GM21390 (cell line): ENCODE measurements at regions not wholly inside any gene's neighbourhood (a gene's known extent, or its start where the extent isn't known, plus 50 kb on each side); places are given as distances from the start of the nearest gene placed in this dataset.

Experiments used
- ATAC-seq: cut with Tn5 transposase; IDR thresholded peaks from one replicate; pipeline ENCODE4 v1.9.1; 2021; ENCODE audit not compliant: unreplicated experiment

DNA sequence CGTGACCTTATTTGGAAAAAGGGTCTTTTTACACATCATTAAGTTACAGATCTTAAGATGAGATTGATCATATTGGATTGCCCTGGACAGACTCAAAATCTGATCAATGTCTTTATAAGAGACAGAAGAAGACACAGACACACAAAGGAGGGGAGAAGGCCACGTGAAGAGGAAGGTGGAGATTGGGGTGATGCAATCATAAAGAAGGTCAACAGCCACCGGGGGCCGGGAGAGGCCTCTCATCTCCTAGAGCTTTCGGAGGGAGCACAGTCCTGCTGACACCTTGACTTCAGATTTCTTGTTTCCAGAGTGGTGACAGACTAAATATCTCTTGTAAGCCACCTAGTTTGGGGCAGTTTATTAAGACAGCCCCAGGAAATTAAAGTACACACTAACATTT lies 204.6 kb upstream of the CSF3R start:
- no peak for ATAC-seq

DNA sequence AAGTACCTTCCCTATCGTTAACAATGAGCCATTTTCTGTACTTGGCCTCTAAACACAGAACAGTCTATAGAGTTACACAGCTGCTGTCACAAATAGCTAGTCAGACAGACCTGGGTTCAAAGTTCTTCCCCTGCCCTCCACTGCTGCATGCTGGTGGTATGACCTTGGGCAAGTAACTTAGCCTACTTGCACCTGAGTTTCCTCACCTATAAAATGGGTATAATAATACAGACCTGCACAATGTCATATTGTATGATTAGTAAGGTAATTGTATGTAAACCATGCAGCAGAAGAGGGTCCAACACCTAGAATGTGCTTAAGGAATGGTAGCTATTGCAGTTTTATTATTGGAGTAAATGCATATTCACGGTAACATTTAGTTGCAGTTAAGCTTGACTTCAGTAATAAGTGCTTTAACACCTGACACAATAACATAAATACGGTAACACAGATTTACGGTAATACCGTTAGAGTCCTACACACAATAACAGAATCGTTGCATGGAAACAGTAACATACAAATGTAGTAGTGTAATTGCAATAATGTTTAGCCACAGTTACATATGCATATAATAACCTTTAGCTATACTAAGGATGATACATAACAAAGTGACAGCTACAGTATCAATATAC lies 193.3 kb upstream of the CSF3R start:
- ATAC-seq, result no peak

DNA sequence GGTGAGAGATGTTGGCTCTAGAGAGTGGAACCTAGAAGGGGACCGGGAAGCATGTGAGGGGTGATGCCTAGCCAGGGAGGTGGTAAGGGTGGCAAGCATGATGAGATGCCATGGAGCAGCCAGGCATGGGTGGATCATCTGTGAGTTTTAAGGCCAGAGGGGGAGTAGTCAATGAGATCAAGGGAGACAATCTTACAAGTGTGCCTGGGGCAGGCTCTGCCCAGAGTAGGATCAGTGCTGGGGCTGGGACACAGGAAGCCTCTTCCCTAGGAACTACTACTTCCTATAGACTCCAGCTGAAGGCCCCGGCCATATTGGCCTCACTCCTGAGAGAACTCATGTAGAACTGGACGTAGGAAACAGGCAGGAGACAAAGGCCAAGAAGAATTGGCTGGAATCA lies 192.4 kb upstream of the CSF3R start:
- ATAC-seq, result no peak

DNA sequence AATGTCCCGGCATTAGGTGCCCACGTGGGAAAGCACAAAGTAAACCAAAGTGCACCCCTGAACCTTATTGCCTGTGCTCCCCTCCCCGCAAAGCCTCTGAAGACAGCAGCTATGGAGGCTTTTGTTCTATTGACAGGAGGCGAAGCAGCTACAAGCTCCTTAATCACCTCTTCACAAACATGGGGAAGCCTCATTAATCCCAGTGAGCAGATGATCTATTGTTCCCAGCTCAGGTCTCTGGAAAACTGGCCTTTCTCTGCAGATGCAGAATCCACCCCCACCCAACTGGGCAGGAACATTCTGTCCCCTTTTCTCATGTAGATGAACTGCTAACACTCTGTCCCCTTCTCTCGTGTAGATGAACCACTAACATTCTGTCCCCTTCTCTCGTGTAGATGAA lies 190.5 kb upstream of the CSF3R start:
- ATAC-seq, result no peak

DNA sequence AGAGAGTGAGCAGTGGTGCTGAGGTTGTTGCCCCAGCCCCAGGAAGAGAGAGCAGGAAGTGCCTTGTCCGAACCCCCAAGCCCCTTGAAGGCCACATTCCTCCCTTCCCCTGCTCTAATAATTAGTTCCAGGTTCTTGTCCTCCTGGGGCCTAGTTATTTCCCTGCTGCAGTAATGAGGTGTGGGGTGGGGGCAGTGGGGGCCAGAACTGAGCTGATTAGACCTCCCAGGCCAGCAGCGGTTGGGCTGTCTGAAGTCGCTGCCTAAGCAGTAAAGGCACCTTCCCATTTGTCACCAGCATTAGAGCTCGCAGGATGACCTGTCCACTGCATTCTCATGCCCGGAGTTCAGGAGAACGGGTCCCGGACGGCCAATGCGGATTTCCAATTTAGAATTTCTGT lies 186.5 kb upstream of the CSF3R start:
- ATAC-seq, result no peak

DNA sequence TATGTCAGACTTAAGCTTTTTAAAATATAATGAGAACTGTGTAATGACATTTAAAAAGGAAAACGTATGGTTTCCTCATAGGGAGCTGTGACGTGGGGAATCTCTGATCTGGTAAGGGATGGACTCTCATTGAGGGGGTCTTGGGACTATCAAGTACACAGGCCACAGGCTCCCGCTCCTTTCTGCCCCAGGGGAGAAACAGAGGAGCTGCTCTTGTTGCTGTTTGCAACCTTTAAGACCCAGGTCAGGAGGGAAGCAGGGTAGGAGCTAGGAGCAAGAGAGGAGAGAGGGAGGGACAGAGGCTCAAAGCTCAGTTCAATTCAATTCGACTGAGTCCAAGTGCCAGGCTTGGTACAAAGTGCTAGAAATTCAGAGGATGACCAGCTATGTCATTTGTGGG lies 185.1 kb upstream of the CSF3R start:
- ATAC-seq, result no peak

DNA sequence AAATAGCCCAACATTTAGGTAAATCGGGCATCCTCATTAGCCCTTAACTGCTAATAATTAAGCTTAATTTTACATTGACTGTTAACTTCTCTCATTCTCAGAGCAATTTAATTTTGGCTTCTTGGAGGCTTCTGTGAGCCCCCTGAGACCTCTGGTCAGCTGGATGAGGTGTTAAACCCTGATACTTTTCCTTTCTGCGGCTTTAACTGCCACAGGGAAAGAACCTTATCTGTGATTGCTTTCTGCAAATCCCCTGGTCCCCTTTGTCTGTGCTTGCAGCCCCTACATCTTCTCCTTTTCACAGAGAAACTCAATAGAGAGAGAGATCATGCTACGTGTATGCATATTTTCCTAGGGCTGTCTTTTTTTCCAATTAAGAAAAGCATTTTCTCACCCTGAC lies 184.5 kb upstream of the CSF3R start:
- no peak for ATAC-seq

DNA sequence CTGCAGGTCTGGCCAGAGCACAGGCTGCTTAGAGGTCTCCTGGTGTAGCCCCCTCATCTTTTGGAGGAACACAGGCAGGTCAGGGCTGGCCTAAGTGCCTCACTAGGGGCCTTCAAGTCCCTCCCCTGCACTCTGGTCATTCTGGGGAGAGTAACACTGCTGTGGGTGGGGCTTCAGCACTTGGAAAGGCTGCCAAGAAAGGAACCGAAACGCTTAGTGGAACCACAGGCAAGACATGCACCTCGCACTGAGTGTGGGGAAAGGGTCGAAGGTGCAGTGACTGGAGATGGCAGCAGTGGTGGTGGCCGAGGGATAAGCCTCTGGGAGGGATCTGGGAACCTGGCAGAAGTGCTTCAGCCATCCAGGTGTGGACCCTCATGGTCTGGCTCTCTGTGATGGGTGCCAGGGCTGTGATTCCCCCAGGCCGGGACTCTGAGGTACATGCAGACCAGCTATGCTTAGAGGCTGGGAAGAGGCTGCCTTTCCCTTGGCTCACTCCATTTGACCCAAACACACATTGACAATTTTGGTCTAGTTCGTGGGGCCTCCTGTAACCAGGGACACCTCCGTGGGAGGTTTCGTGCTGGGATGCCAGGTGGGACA lies 182.9 kb upstream of the CSF3R start:
- no peak for ATAC-seq

DNA sequence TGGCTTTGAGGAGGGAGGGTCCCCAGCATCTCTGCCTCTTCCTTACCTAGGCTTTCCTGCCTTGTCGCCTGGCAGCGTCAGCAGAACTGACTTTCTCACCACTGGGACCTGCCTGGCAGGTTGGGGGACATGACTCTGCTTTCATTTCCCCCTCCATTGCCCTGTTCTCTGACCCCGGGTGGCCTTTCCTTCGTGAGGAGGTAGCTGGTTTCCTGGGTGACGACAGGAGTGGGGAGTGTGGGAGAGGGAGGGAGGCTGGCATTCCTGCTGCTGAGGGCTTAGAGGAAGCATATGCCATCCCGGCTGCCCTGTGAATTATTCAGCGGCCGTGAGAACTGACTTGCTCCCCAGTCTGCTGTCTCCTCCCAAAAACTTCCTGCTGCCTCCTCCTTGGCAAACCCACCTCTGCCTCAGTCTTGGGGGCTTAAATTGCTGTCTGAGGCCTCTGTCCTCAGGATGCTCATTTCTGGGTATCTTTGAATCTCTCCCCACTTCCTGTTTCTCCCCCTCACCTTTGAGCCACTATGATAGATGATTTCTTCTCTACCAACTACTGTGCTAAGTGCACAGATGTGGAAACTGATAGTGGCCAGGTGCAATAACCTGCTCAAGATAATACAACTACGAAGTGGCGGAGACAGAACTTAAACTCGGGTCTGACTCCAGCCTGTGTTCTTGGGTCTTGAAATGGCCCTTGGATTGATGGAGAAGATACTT lies 182.0 kb upstream of the CSF3R start:
- no peak for ATAC-seq

DNA sequence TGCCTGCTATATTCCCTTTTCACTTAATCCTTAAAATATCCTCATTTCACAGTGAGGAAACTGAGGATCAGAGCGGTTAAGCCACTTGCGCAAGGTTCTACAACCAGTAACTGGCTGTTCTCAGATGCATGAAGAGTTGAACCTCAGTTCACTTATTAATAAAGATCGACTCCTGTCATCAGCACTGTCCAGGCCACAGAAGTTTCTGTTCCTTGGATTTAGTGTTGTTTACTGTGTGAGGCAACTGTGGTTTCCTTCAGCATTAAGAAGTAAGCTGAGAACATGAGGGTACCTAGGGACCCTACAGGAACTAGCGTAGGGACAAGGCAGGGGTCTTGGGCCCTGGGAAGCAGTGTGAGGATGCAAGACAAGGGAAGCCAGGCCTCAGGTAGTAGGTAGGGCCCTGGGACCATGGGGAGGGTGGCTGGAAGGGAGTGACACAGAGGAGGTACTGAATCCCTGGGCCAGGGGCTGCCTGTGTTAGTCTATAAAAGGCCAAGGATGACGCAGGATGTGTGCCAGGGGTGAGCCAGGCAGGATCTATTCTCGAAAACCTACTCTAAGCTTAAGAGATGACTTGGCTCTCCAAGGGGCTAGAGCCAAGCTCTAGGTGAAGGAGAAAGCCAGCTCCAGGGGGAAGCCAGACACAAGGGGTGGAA lies 181.2 kb upstream of the CSF3R start:
- ATAC-seq, result no peak

DNA sequence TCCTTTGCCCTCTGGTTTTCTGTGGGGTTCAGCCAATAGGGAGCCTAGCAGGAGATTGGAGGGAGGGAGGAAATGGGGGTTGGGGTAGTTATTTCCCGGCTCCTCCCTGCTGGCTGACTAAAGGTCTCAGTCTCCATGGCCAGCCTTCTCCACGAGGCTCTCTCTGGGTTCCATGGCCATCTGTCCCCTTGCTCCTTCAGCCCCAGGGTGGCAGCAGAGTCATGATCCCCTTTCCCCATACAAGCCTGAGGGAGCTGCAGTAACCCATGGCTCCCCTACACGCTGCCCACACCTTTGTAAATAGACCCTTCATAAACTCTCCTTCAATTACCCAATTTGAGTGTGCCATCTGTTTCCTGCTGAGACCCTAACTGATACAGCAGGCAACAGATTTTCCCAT lies 176.1 kb upstream of the CSF3R start:
- ATAC-seq, result no peak

DNA sequence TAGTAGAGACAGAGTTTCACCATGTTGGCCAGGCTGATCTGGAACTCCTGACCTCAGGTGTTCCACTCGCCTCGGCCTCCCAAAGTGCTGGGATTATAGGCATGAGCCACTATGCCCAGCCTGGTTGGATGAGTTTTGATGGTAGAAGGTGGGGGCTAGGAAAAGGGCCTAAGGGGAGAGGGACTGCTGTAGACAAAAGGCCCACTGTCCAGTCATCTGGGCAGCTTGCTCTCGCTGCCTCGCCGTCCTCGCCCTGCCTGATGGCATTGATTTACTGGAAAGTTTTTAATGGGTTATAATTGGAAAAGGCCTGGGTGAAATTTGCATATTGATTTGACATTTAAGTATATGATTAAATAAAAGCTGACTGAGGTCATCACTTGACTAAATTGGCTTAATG lies 175.1 kb upstream of the CSF3R start:
- no peak for ATAC-seq

DNA sequence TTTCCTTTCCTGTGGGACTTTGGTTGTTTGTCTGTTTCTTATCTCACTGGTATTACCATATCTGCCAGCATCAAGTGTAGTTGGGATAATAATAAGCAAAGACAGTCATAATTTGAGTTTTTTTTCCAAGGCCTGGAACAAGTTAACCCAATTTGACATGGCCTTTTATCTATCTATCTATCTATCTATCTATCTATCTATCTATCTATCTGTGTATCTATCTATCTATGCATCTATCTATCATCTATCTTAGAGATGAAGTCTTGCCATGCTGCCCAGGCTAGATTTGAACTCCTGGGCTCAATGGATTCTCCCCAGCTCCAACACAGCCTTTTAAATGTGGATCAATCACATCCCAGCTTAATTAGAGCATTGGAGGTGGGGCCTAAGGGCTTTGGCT lies 174.1 kb upstream of the CSF3R start:
- ATAC-seq, result no peak

DNA sequence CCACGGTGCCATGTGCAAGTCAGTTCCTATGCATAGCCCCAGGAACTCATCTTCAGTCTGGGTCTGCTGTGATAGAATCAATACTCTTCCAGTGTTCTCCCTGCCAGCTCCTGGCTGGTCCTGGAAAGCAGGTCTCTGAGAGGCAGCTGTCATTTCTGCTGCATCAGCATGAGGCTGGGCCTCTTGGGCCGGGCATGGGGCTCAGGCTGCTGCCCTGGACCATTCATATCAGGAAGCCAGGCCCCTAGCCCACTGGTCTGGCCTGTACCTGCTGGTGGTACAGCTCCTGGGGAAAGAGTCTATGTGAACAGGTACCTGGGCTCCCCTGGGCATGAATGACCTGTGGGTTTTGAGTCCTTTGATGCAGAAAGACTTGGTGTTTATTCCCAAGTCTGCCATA lies 173.6 kb upstream of the CSF3R start:
- ATAC-seq, result no peak

DNA sequence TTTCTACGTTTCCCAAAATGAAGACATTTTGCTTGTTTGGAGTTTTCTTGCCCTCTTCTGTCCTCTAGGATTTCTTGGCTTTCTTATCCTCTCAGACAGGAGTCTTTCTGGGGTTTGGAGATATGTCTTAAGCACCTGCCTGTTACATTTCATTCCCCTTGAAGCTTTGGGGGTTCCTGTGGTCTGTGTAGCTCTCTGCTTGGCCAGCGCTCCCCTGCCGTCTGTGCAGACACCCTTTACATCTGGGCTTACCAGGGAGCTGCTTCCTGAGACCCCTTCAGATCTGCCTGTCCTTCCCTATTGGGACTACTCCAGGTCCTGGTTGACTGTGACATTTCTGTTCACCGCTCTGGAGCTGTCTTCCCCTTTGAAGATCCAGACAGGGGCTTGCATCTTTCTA lies 171.9 kb upstream of the CSF3R start:
- no peak for ATAC-seq

DNA sequence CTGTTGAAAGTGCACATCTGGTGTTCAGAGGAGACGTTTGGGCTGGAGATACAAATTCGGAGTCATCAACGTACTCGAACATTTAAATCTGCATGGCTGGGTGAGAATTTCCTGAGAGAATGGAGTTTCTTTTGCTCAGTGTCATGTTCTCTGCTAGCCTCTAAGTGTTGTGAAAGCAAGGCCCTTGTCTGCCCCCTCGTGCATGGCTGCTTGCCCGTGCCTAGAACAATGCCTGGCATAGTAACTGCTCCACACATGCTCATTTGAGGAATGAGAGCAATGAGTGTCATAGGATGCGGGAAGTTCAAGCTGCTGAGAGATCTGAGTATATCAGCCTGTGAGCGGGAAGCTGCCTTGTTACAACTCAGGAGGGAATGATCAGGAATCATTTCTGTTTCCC lies 171.1 kb upstream of the CSF3R start:
- ATAC-seq, result no peak

DNA sequence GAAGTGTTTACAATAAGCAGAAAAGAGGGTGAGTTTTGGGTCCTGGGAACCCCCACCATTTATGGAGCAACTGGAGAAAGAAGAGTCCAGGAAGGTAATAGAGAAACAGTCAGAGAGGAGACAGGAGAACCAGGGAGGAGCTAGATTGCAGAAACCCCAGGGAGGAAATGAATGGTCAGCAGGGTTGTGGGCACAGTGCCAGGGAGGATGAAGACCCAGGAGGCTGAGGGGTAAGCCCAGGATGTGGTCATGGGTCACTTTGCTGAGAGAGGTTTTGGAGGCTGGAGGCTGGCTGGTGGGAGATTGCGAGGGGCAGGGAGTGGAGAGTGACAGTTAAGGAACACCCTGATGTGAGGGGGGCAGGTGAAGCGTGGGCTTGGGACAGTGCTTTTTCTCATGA lies 169.9 kb upstream of the CSF3R start:
- ATAC-seq, result no peak

DNA sequence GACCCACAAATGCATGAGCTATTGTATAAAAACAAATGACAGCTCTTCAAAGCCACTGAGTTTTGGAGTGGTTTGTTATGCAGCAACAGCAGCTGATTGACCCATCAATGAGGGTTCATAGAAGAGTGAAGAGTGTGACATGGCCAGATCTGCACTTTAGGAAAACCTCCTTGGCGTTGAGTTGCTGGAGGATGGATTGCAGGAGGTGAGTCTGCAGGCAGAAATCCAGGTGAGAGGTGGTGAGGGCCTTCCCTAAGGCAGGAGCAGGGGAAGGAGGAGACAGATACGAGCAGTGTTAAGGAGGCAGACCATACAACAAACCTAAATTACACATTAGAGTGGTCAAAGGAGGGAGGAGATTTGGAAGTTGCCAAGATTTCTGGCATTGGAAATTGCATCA lies 169.3 kb upstream of the CSF3R start:
- no peak for ATAC-seq

DNA sequence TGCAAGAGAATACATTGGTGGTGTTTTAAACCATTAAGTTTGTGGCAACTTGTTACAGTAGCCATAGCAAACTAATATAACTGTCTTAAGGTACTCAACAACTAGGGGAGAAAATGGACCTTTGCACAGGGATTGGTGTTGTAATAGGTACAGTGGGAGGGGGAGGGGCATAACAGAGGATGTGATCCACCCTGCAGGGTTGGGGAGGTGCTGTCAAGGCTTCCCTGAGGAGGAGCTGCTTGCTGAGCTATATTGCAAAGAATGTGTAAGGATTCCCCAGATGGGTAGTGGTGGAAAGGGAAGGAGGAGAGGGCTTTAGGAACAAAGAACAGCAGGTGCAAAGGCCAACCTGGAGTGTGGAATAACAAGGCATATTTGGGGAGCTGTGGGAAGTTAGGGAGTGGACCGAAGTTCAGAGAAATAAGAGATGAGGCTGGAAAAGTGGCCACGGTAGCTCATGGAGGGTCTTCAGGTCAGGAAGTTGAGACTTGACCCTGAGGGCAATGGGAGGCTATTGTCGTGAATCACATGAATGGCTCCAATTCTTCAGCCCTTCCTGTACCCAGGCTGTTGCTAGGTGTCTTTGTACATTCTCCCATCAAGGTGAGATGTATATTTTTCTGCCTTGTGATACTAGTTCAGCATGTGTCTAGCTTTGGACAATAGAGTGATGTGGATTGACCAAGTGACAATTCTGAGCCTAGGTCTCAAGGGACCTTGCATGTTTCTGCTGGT lies 168.6 kb upstream of the CSF3R start:
- ATAC-seq, result no peak

DNA sequence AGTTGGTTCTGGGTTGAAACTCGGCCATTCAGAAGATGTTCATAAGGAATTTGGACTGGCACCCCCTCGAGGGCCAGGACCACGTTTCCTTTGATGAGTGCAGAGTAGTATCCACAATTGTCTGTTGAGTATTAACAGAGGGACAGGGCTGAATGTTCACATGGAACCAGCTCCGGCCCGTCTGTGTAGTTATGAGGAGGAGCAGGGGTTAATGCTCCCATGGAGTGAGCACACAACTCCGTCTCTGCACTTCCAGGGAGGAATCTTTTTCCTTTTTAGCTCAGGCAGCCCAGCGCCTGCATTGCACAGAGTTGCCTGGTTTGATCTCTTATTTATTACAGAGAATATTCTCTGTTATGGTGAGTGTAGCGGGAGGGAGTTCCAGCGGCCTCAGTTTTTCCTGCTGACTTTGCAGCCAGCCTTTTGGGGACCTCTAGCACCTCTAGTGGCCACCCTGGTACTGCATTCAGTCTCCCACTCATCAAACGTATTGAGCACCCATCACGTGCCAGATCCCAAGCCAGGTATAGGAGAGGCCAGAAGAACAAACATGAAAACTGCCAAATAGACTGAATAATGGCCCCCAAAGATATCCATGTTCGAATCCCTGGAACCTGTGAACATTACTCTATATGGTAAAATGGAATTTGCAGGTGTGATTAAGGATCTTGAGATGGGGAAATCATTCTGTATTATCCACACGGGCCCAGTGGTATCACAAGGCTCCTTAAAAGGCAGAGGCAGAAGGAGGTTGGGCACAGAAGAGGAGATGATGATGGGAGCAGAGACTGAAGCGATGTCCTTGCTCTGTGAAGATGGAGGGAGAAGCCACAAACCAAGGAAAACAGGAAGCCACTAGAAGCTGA lies 167.7 kb upstream of the CSF3R start:
- no peak for ATAC-seq

DNA sequence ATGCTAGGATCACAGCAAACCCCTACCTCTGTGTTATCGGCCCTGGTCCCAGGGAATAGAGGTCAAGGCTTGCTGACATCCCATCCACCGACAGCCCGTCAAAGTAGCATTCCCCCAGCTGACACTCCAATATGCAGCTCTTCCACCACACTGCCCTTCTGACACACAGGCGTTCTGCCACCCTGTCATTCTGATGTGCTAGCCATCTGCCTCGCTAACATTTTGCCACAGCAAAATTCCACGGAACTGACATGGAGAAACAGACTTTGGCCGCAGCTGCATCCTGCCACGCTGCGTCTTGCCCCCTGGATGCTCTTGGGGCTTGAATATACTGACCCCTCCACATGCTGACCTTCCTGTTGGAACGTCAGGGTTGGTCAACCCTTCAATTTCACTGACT lies 163.2 kb upstream of the CSF3R start:
- ATAC-seq, result no peak
